Right atrium auricular region (tissue), 2 donors: ENCODE measurements at regions not wholly inside any gene's neighbourhood (a gene's known extent, or its start where the extent isn't known, plus 50 kb on each side); places are given as distances from the start of the nearest gene placed in this dataset.

ENCODE experiments used
- DNase-seq: peaks from one replicate; pipeline ENCODE4 v3.0.0-alpha.2; 2019; ENCODE audit warnings: low spot score
- H3K27ac ChIP-seq, 2 donors: fragments of 200-600 bp; sonication (generic); 1 replicate in 1 of 2; 2 replicates in 1 of 2; pipeline ENCODE4 v1.5.1; 2016 to 2019
- H3K27me3 ChIP-seq, 2 donors: fragments of 200-600 bp; sonication (generic); one replicate each; pipeline versions ENCODE4 v1.5.1 to v1.6.0; 2017 to 2019
- H3K36me3 ChIP-seq: fragments of 200-600 bp; sonication (generic); one replicate; pipeline ENCODE4 v1.5.1; 2016
- H3K4me1 ChIP-seq, 2 donors: fragments of 200-600 bp; sonication (generic); one replicate each; pipeline versions ENCODE4 v1.5.1 to v1.6.0; 2017 to 2019
- H3K4me3 ChIP-seq, 2 donors: fragments of 200-600 bp; sonication (generic); 1 replicate in 1 of 2; 2 replicates in 1 of 2; pipeline ENCODE4 v1.5.1; 2017 to 2019; ENCODE audit warnings: mild to moderate bottlenecking in 1 of 2, moderate library complexity in 1 of 2
- H3K9me3 ChIP-seq, 2 donors: fragments of 200-600 bp; sonication (generic); one replicate each; pipeline ENCODE4 v1.5.1; 2019
- CTCF ChIP-seq, 2 donors: fragments of 200-600 bp; sonication (generic); IDR thresholded peaks; one replicate each; pipeline ENCODE4 v1.5.1; 2019; ENCODE audit warnings: antibody characterized with exemption in 2 of 2

- no peak for TF ChIP-seq CTCF (IDR thresholded peaks at IDR 0.05)
- H3K27ac ChIP-seq = no peak overlapping the region
- H3K27me3 ChIP-seq = no peaks in the 10 kb centered on the region
- no peak overlapping the region for H3K4me3 ChIP-seq
- no peaks in the 10 kb centered on the region for H3K4me1 ChIP-seq
- H3K36me3 ChIP-seq = no peaks in the 10 kb centered on the region
- no peak for DNase-seq
- H3K9me3 ChIP-seq = no peaks in the 10 kb centered on the region
Observed at GRCh38 chr6:163688739-163689362, 274.3 kb downstream of the QKI start.

GRCh38 chr6:163687075-163687474 lies 272.6 kb downstream of the QKI start:
- H3K9me3 ChIP-seq = peaks cover 0 to 8% of the 10 kb centered on the region in 2 donors
- TF ChIP-seq CTCF (IDR thresholded peaks at IDR 0.05) = no peak
- no peaks in the 10 kb centered on the region for H3K4me1 ChIP-seq
- no peak overlapping the region for H3K4me3 ChIP-seq
- no peak overlapping the region for H3K27ac ChIP-seq
- H3K36me3 ChIP-seq = no peaks in the 10 kb centered on the region
- H3K27me3 ChIP-seq = no peaks in the 10 kb centered on the region
- no peak for DNase-seq

GRCh38 chr6:163686301-163686700 lies 271.8 kb downstream of the QKI start:
- Histone ChIP-seq H3K27me3 (no peaks in the 10 kb centered on the region), H3K9me3 (peaks cover 0 to 8% of the 10 kb centered on the region in 2 donors), H3K36me3 (no peaks in the 10 kb centered on the region), H3K4me3 (no peak overlapping the region), H3K27ac (no peak overlapping the region), H3K4me1 (no peaks in the 10 kb centered on the region)
- DNase-seq = no peak
- TF ChIP-seq CTCF (IDR thresholded peaks at IDR 0.05) = no peak

GRCh38 chr6:163683105-163683622 lies 268.6 kb downstream of the QKI start:
- Histone ChIP-seq H3K36me3 (no peaks in the 10 kb centered on the region), H3K27ac (no peak overlapping the region), H3K9me3 (peaks cover 0 to 8% of the 10 kb centered on the region in 2 donors), H3K4me1 (peaks cover 0 to 11% of the 10 kb centered on the region in 2 donors), H3K4me3 (no peak overlapping the region), H3K27me3 (no peaks in the 10 kb centered on the region)
- no peak for DNase-seq
- TF ChIP-seq CTCF (IDR thresholded peaks at IDR 0.05) = no peak

GRCh38 chr6:163679753-163680152 lies 265.2 kb downstream of the QKI start:
- DNase-seq = no peak
- TF ChIP-seq CTCF (IDR thresholded peaks at IDR 0.05) = no peak
- Histone ChIP-seq H3K27ac (no peak overlapping the region), H3K4me3 (no peak overlapping the region), H3K9me3 (peaks cover 0 to 8% of the 10 kb centered on the region in 2 donors), H3K4me1 (peaks cover 0 to 11% of the 10 kb centered on the region in 2 donors), H3K36me3 (no peaks in the 10 kb centered on the region), H3K27me3 (no peaks in the 10 kb centered on the region)
